GM06990 (cell line): ENCODE measurements at regions not wholly inside any gene's neighbourhood (a gene's known extent, or its start where the extent isn't known, plus 50 kb on each side); places are given as distances from the start of the nearest gene placed in this dataset.

Experiments
- DNase-seq: peaks from one replicate; pipeline ENCODE4 v3.0.0-alpha.2; 2011; ENCODE audit not compliant: insufficient read length; ENCODE audit errors: extremely low read depth
- H3K27me3 ChIP-seq: replicated peaks from 2 replicates; pipeline ENCODE4 v1.6.0; 2011; ENCODE audit warnings: low read length; ENCODE audit not compliant: control insufficient read depth, insufficient read depth
- H3K36me3 ChIP-seq: 2 replicates; pipeline ENCODE4 v1.5.1; 2011; ENCODE audit warnings: low read length; ENCODE audit not compliant: control insufficient read depth, insufficient read depth
- H3K4me3 ChIP-seq: replicated peaks from 2 replicates; pipeline ENCODE4 v1.5.1; 2011; ENCODE audit warnings: low read depth, mild to moderate bottlenecking, control low read depth, low read length
- TF ChIP-seq, protein P1 (sequence below): IDR thresholded peaks from 2 replicates; pipeline ENCODE4 v1.5.1; 2011; ENCODE audit warnings: low read length, control low read depth, mild to moderate bottlenecking, inconsistent platforms; ENCODE audit not compliant: insufficient read depth, poor library complexity, severe bottlenecking

DNA sequence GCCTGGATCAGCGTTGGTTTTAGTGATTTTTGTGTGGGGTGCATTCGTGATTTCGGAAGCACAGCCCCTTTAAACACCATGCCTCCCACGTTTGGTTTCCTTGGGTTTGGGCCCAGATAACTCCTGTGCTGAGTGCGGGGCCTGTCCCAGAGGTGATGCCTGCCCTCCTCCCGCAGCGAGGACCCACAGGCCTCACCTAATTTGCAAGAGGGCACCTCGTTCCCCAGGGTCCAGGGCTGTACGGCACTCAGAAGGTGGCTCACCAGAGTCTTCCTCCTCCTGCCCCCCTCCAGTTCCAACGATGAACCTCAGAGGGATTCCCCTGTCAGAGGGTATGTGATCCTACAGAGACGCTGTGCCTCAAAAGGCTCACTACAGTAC lies 54.3 kb upstream of the SOX1 start:
- TF ChIP-seq, protein P1, sequence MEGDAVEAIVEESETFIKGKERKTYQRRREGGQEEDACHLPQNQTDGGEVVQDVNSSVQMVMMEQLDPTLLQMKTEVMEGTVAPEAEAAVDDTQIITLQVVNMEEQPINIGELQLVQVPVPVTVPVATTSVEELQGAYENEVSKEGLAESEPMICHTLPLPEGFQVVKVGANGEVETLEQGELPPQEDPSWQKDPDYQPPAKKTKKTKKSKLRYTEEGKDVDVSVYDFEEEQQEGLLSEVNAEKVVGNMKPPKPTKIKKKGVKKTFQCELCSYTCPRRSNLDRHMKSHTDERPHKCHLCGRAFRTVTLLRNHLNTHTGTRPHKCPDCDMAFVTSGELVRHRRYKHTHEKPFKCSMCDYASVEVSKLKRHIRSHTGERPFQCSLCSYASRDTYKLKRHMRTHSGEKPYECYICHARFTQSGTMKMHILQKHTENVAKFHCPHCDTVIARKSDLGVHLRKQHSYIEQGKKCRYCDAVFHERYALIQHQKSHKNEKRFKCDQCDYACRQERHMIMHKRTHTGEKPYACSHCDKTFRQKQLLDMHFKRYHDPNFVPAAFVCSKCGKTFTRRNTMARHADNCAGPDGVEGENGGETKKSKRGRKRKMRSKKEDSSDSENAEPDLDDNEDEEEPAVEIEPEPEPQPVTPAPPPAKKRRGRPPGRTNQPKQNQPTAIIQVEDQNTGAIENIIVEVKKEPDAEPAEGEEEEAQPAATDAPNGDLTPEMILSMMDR, result no peak
- Histone ChIP-seq H3K36me3 (no peaks in the 10 kb centered on the region), H3K27me3 (no peaks in the 10 kb centered on the region), H3K4me3 (no peak overlapping the region)
- DNase-seq, result no peak

DNA sequence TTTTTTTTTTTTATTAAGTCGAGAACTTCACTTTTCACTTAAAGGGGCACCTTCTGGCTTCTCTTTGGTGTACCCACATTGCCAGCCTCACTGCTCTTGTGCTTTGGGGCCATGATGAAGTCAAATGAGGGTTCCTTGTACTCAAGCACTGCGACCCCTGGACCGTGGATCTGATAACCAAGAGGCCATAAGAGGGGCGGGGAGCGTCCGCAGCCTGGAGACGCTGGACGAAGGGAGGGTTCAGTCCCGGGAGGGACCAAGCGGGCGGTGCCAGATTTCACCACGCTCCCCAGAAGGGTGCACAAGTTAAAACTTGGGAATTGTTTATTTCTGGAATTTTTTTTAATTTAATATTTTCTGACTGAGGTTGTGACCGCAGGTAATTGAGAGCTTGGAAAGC lies 53.3 kb upstream of the SOX1 start:
- DNase-seq, result no peak
- TF ChIP-seq, protein P1, result no peak
- Histone ChIP-seq H3K4me3 (no peak overlapping the region), H3K36me3 (no peaks in the 10 kb centered on the region), H3K27me3 (no peaks in the 10 kb centered on the region)

DNA sequence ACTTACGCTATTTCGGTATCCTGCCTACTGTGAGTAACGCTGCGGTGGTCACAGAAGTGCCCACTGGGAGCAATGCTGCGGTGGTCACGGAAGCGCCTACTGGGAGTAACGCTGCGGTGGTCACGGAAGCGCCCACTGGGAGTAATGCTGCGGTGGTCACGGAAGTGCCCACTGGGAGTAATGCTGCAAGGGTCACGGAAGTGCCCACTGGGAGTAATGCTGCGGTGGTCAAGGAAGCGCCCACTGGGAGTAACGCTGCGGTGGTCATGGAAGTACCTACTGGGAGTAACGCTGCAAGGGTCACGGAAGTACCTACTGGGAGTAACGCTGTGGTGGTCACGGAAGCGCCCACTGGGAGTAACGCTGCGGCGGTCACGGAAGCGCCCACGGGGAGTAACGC lies 52.1 kb upstream of the SOX1 start:
- Histone ChIP-seq H3K27me3 (no peaks in the 10 kb centered on the region), H3K36me3 (no peaks in the 10 kb centered on the region), H3K4me3 (no peak overlapping the region)
- TF ChIP-seq, protein P1, result no peak
- peak; percentile 12 for DNase-seq
